OCI-LY7 (cell line): ENCODE measurements at regions not wholly inside any gene's neighbourhood (a gene's known extent, or its start where the extent isn't known, plus 50 kb on each side); places are given as distances from the start of the nearest gene placed in this dataset.

Experiments used
- BruUV-seq: library from RNA; stranded (reverse); fragments of 400-500 nt; replicated peaks from 2 replicates; lab custom pipeline; 2021; lab: Mats Ljungman, UMichigan
- CTCF ChIA-PET: fragments of 300-600 bp; sonication (Branson Sonifier 250); formaldehyde crosslinking; loops from one replicate; lab custom pipeline; 2022; ENCODE audit warnings: antibody characterized with exemption; ENCODE audit not compliant: unreplicated experiment; lab: Charles Lee
- POLR2A ChIA-PET: fragments of 300-600 bp; sonication (Branson Sonifier 250); formaldehyde crosslinking; loops from one replicate; lab custom pipeline; 2022; ENCODE audit warnings: antibody characterized with exemption; lab: Charles Lee
- DNase-seq: peaks from one replicate; pipeline ENCODE4 v3.0.0-alpha.2; 2015; ENCODE audit warnings: low spot score
- H2AFZ ChIP-seq: fragments of 200-600 bp; sonication (generic), shearing (Covaris generic); 2 replicates; pipeline ENCODE4 v1.6.1; 2014; ENCODE audit warnings: mild to moderate bottlenecking, antibody characterized with exemption, low read length, moderate library complexity
- H3K27ac ChIP-seq: fragments of 200-600 bp; sonication (generic); 2 replicates; pipeline ENCODE4 v1.5.1; 2014; ENCODE audit warnings: mixed run types, low read depth, mild to moderate bottlenecking, moderate library complexity, low read length, inconsistent platforms; ENCODE audit not compliant: poor library complexity, severe bottlenecking
- H3K36me3 ChIP-seq: fragments of 200-600 bp; sonication (generic); 2 replicates; pipeline ENCODE4 v1.6.1; 2014; ENCODE audit warnings: mild to moderate bottlenecking, antibody characterized with exemption, low read length, moderate library complexity, mixed read lengths; ENCODE audit not compliant: insufficient read depth
- H3K4me1 ChIP-seq: fragments of 200-600 bp; sonication (generic); 2 replicates; pipeline ENCODE4 v1.5.1; 2014; ENCODE audit warnings: mild to moderate bottlenecking, low read length; ENCODE audit not compliant: insufficient read depth, poor library complexity, severe bottlenecking
- H3K4me2 ChIP-seq: fragments of 200-600 bp; sonication (generic); 2 replicates; pipeline ENCODE4 v1.6.1; 2014; ENCODE audit warnings: mild to moderate bottlenecking, low read length
- H3K4me3 ChIP-seq: fragments of 200-600 bp; sonication (generic); 2 replicates; pipeline ENCODE4 v1.5.1; 2014; ENCODE audit warnings: mild to moderate bottlenecking, low read depth, low read length; ENCODE audit not compliant: poor library complexity, severe bottlenecking
- H3K79me2 ChIP-seq: fragments of 200-600 bp; sonication (generic); 2 replicates; pipeline ENCODE4 v1.6.1; 2016; ENCODE audit warnings: low read depth, mild to moderate bottlenecking, low read length, moderate library complexity, mixed read lengths; ENCODE audit not compliant: insufficient read depth
- H3K9me2 ChIP-seq: fragments of 200-600 bp; sonication (generic); 2 replicates; pipeline ENCODE4 v1.6.1; 2016; ENCODE audit warnings: mild to moderate bottlenecking, low read length, mixed read lengths; ENCODE audit not compliant: insufficient read depth
- H3K9me3 ChIP-seq: fragments of 200-600 bp; sonication (generic); 2 replicates; pipeline ENCODE4 v1.6.1; 2014; ENCODE audit warnings: mild to moderate bottlenecking, mixed run types, low read length, mixed read lengths
- H4K20me1 ChIP-seq: fragments of 200-600 bp; sonication (generic); 2 replicates; pipeline ENCODE4 v1.6.1; 2014; ENCODE audit warnings: mild to moderate bottlenecking, antibody characterized with exemption, low read length, moderate library complexity, mixed read lengths; ENCODE audit not compliant: insufficient read depth
- EZH2phosphoT487 ChIP-seq: fragments of 200-600 bp; sonication (generic); IDR thresholded peaks from 2 replicates; pipeline ENCODE4 v1.6.1; 2018; ENCODE audit warnings: low read depth, borderline replicate concordance, mild to moderate bottlenecking, mixed run types, antibody characterized with exemption, low read length, moderate library complexity, mixed read lengths
- intact Hi-C: fragments of 100-400 bp; cut with micrococcal nuclease; formaldehyde crosslinking; loops from one replicate; pipeline ENCODE4 v1.10.0; 2022; ENCODE audit not compliant: unreplicated experiment
- TF ChIP-seq, protein P1 (sequence below): fragments of 200-600 bp; sonication (generic); conservative IDR thresholded peaks from 2 replicates; pipeline ENCODE4 v1.5.1; 2014; ENCODE audit warnings: mild to moderate bottlenecking, antibody characterized with exemption, low read length, moderate library complexity, mixed read lengths

DNA sequence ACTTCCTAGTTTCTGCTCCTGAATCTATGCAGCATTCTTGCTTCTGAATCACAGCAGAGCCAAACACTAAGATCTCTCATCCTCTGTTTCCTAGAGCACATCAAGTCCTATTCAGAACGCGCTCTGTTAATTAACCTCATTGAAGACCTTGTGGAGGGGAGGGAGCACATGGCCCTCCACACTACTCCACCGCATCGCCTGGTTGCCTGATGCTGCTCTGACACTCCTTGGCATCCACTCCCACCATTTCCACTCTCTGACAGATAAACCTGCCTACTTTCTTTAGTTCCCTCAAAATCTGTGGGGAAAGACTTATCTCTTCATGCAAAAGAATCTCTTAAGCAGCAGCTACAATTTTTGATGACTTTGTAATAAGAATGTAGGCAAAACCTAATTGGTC, 802.3 kb upstream of the GYPC start:
- Histone ChIP-seq H3K4me3 (no peak overlapping the region), H3K9me2 (no peaks in the 10 kb centered on the region), H3K4me1 (no peaks in the 10 kb centered on the region), H3K27ac (no peak overlapping the region), H3K79me2 (no peaks in the 10 kb centered on the region), H4K20me1 (no peaks in the 10 kb centered on the region), H3K9me3 (no peaks in the 10 kb centered on the region), H2AFZ (no peak overlapping the region), H3K36me3 (no peaks in the 10 kb centered on the region), H3K4me2 (no peak overlapping the region)
- no peak for DNase-seq
- BruUV-seq = no TSS peak
- no peak for TF ChIP-seq EZH2phosphoT487
- TF ChIP-seq, protein P1, sequence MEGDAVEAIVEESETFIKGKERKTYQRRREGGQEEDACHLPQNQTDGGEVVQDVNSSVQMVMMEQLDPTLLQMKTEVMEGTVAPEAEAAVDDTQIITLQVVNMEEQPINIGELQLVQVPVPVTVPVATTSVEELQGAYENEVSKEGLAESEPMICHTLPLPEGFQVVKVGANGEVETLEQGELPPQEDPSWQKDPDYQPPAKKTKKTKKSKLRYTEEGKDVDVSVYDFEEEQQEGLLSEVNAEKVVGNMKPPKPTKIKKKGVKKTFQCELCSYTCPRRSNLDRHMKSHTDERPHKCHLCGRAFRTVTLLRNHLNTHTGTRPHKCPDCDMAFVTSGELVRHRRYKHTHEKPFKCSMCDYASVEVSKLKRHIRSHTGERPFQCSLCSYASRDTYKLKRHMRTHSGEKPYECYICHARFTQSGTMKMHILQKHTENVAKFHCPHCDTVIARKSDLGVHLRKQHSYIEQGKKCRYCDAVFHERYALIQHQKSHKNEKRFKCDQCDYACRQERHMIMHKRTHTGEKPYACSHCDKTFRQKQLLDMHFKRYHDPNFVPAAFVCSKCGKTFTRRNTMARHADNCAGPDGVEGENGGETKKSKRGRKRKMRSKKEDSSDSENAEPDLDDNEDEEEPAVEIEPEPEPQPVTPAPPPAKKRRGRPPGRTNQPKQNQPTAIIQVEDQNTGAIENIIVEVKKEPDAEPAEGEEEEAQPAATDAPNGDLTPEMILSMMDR = no peak
- ChIA-PET POLR2A (no interaction called here), CTCF (no interaction called here)
- intact Hi-C loops = no loop called here

DNA sequence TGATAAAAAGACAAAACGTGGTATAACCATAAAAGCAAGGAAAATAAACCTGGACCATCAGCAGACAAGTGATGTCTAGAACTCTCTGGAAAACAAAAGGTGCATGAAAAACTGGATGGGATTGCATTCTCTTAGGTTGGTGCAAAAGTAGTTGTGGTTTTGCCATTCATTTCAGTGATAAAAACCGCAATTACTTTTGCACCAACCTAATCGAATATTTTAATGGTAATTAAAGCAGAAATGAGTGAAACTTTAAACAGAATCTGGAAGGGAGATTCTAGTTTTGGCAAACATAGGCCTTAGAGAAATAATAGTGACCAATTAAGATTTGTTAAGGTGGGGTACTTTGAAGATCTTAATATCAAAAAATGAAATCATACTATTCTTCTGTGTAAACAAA, 800.8 kb upstream of the GYPC start:
- intact Hi-C loops = no loop called here
- H3K79me2 ChIP-seq = no peaks in the 10 kb centered on the region
- no peak for DNase-seq
- no peak overlapping the region for H3K4me3 ChIP-seq
- H3K9me2 ChIP-seq = no peaks in the 10 kb centered on the region
- no peak for TF ChIP-seq EZH2phosphoT487
- TF ChIP-seq, protein P1 = no peak
- no peaks in the 10 kb centered on the region for H4K20me1 ChIP-seq
- no peak overlapping the region for H3K4me2 ChIP-seq
- no peaks in the 10 kb centered on the region for H3K9me3 ChIP-seq
- no peak overlapping the region for H3K27ac ChIP-seq
- POLR2A ChIA-PET = no interaction called here
- H3K36me3 ChIP-seq = no peaks in the 10 kb centered on the region
- H2AFZ ChIP-seq = no peak overlapping the region
- no peaks in the 10 kb centered on the region for H3K4me1 ChIP-seq
- CTCF ChIA-PET = no interaction called here
- no TSS peak for BruUV-seq

DNA sequence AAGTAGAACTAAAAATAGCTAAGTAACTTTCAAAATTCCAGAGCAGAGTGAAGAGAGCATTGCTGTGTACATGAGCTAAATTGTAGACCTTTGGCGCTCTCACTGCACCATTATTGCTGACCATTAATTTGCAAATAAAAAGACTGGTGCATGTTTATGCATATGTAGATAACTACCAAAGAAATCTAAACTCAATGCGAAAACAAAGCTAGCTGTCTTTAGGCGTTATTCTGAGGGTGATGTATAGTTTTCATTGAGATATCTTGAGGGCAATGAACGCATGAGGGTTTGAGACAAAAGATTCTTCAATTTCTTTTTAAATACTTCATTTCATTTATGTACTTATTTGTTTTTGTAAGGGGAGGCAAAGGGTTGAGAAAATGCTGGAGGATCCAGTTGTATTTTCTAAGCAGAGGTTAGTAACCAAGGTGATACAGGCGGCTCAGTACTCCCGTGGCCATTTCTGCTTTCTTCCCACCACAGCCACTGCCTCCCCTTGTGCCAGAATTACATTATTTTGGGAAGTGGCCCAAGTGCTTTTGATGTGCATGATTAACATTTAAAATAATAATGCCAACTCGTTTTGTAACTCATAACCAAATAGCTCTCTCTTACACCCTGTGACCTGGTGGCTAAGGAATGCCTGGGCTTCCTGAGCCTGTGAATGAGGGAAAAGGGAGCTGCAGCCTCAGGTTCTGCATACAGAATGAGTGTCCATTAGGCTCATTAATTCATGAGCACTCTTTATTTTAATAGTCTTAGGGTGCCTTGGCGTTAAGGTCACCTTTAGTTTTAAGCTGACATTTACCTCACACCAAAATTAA, 797.8 kb upstream of the GYPC start:
- POLR2A ChIA-PET = interaction anchor here (0.5 to 0.7 kb wide), 3 partner anchors 16 to 533 kb away, joined by 3 to 7 read pairs (median 4); no protein-coding TSS in a partner anchor
- no peaks in the 10 kb centered on the region for H3K36me3 ChIP-seq
- H3K27ac ChIP-seq = no peak overlapping the region
- no peak overlapping the region for H3K4me3 ChIP-seq
- H3K9me3 ChIP-seq = no peaks in the 10 kb centered on the region
- DNase-seq = no peak
- H3K4me1 ChIP-seq = no peaks in the 10 kb centered on the region
- CTCF ChIA-PET = no interaction called here
- no TSS peak for BruUV-seq
- H3K9me2 ChIP-seq = no peaks in the 10 kb centered on the region
- H4K20me1 ChIP-seq = no peaks in the 10 kb centered on the region
- no peaks in the 10 kb centered on the region for H3K79me2 ChIP-seq
- TF ChIP-seq, protein P1 = no peak
- no peak for TF ChIP-seq EZH2phosphoT487
- H3K4me2 ChIP-seq = no peak overlapping the region
- no peak overlapping the region for H2AFZ ChIP-seq
- intact Hi-C loops = no loop called here
